GM18498 (cell line): ENCODE measurements at regions not wholly inside any gene's neighbourhood (a gene's known extent, or its start where the extent isn't known, plus 50 kb on each side); places are given as distances from the start of the nearest gene placed in this dataset.
"Not testable (repeated sequence)": the region's sequence is repeated elsewhere in the genome, so short reads cannot be mapped to it uniquely, and the experiment has no call there.

Experiments
- ATAC-seq: cut with Tn5 transposase; IDR thresholded peaks from one replicate; pipeline ENCODE4 v1.9.1; 2021; ENCODE audit warnings: mild to moderate bottlenecking, moderate library complexity; ENCODE audit not compliant: unreplicated experiment

DNA sequence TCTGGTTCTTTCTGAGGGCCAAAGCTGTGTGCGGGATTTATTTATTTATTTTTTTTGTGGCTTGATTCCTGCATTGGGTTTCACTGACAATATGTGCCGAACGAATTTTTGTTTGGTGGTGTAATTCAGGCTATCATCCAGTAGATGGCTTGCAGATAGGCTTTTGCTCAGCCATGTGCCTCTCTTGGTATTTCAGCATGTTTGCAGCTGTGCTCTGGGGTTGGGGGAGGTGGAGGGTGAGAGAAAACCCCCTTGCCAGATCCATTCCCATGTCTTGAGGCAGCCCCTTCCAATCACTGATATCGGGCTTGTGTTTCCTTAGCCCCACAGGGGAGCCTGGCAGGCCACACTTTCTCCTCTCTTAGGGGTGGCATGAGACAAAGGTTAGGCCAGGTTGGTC lies 302.4 kb downstream of the PTGER3 start:
- ATAC-seq = no peak

DNA sequence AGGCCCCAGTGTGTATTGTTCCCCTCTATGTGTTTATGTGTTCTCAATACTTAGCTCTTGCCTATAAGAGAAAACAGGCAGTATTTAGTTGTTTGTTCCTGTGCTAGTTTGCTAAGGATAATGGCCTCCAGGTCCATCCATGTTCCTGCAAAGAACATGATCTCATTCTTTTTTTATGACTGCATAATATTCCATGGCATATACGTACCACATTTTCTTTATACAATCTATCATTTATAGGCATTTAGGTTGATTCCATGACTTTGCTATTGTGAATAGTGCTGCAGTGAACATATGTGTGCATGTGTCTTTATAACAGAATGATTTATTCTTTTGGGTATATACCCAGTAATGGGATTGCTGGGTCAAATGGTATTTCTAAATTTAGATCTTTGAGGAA lies 301.6 kb downstream of the PTGER3 start:
- not testable (repeated sequence) for ATAC-seq

DNA sequence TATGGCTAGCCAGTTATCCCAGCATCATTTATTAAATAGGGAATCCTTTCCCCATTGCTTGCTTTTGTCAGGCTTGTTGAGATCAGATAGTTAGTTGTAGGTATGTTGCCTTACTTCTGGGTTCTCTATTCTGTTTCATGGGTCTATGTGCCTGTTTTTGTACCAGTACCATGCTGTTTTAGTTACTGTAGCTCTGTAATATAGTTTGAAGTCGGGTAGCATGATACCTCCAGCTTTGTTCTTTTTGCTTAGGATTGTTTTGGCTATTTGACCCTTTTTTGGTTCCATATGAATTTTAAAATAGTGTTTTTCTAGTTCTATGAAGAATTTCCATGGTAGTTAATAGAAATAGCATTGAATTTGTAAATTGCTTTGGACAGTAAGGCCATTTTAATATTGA lies 300.5 kb downstream of the PTGER3 start:
- ATAC-seq = not testable (repeated sequence)

DNA sequence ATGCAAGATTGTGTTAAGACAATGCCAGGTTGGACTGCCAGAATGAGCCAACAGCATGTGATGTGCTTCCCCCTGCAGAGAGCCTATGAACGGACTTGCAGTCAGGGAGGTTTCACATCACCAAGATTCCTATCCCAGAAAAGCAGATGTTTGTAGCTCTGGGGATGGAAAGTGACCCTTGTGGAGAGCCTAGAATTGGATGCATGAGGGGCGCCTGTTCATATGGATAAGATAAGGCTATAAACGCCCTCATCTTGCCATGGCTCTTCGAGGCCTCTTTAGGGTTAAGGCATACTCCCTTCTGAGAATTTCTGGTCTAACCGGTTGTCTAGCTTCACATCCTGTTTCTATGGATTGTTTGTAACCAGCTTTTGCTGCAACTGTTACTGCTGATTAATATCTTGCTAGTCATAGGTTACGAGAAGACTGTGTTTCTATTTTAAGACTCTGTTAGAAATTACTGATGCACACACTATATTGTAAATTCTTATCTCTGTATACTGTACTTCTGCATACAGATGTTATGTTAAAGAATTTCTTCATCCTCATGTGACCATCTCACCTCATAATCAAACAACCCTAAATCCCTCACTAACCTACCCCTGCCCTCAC lies 295.8 kb downstream of the PTGER3 start:
- not testable (repeated sequence) for ATAC-seq

DNA sequence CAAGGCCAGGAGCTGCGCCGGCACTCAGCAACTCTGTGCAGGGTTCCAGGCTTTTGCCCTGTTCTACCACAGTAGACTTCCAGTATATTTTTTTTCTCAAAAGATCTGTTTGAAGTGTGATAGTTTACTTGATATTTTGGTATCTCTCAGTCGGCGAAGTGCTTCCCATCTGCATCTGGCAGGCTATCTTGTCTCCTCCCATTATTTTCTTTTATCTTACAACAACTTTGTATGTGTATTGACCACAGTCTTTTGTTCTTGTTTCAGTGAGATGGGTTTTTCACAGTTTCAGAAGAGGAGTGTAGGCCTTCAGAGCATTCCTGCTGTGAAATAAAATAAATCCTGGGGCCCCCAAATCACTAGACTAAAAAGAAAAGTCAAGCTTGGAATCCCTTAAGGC lies 292.9 kb downstream of the PTGER3 start:
- no peak for ATAC-seq

DNA sequence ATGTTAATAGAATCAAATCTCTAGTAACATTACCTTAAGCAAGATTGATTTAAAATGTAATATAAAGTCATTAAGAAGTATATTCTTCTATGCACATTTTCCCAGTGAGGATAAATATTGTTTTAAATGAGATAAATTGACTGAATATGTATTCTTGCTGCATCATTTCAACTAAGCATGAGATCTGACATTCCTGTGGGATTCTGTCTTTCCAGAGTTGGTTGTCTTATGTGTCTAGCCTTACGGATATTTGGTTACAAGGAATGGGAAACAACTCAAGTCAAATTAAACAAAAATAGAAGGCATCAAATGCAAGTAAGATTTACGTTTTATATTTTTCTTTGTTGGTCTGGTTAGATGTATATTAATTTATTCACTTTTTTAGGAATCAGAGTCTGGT lies 287.5 kb downstream of the PTGER3 start:
- ATAC-seq = no peak

DNA sequence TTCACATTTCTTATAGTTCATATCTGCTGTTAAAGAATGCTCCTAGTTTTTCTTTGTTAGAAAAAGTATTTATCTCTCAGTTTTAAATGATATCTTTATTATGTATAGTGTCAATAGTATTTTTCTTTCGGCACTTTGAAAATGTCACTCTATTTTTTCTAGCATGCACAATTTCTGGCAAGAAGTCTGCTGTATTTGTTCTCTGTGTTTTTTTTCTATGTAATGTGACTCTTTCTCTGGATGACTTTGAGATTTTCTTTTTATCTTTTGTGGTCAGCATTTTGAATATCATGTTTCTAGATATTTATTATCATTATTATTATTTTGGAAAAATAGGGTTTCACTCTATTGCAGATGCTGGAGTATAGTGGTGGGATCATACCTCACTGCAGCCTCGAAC lies 285.2 kb downstream of the PTGER3 start:
- no peak for ATAC-seq

DNA sequence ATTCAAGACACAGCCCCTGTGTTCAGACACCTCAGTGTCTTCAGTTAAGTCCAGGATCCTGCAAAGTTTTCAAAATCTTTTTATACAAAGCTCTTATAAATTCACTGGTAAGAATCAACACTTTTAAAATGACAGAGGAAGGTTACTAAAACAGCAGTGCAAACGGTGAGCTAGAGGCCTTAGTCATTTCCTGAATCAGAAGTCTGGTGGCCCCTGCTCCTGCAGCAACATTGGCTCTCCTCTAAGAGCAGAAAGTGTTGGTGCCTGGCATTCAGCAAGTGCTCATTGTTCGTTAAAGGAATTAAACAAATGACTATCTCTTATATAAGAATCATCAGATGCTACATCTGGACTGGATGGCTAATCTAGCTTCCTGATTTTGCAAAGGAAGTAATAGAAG lies 282.9 kb downstream of the PTGER3 start:
- no peak for ATAC-seq

DNA sequence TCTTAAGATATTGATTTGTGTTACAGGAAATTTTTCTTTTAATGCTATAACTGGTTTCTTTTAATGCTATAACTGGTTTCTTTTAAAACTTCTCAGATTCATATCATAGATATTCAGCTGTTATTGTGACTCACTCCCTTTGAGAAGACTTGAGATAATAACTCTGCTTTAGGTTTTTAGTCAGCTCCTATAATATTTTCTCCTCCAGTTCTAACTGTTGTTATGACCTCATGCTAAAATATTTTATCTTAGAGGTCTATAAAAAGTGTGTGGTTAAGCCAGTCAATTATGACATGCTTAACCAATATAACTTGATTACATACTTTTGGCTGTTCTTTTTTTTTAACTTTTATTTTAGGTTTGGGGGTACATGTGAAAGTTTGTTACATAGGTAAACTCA lies 280.2 kb downstream of the PTGER3 start:
- ATAC-seq = no peak

DNA sequence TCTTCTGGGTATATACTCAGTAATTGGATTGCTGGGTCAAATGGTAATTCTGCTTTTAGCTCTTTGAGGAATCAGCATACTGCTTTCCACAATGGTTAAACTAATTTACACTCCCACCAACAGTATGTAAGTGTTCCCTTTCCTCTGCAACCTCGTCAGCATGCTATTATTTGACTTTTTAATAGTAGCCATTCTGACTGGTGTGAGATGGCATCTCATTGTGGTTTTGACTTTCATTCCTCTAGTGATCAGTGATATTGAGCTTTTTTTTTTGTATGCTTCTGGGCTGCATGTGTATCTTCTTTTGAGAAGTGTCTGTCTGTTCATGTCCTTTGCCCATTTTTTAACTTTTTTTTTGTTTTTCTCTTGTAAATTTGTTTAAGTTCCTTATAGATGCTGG lies 279.4 kb downstream of the PTGER3 start:
- no peak for ATAC-seq

DNA sequence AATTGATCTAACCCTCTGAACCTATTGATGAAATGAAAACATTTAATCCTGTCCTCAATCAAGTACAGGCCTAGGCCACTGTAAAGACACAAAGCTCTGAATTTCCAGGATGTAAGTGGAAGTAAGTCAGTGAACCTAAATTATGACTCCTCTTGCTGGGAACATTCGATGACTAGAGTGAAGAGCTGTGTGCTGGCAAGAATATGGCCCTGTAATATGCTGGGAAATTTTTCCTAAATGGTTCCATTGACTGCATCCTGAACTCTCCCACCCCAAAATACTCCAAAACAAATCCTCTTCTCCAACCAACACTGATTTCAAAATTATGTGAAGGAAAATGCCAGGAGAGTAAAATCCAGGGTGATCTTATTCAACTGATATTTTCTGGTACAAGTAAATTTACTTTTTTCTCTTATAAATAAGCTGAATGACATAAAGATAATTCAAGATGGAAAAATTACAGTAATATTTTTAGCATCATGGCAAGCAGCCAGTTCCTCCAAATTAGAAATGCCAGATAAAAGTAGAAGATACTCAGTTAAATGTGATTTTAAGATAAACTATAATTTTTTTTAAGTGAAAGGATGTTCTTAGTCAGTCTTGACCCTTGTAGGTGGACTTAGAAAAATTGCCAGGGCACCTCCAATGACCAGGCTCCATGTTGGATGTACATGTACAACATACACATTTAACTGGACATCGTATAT lies 269.4 kb downstream of the PTGER3 start:
- no peak for ATAC-seq

DNA sequence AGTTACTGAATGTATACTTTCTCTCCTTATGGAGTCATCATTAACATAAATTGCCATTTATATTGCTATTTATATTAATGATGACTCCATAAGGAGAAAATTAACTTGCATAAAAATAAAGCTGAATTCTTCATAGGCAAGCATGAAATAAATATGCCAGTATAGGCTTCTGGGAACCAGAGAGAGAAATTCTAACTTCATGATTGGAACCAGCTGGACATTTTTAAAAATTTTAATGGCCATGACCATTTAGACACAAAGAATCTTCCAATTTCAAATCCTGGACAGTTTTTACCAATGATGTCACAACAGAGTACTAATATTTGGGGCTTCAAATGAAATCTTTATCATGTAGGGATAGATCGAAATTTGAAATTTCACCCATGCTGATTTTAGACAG lies 268.7 kb downstream of the PTGER3 start:
- no peak for ATAC-seq

DNA sequence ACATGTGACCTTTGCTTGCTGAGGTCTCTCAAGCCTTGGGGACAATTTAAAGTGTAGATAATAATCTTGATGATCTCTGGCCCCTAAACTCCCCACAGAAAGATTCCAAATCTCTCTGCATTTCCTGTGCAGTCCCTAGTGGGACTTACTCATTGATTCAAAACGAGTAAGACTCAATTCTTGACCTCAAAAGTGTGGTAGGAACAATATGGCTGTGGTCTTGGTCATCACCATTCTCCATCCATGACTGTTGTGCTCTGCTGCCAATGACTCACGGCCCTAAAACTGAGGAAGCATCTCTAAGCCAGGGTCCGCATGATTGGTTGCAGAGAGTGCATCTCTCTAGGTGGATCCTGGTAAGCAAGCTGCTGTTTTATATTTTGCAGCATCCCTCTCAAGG lies 268.0 kb downstream of the PTGER3 start:
- ATAC-seq = no peak

DNA sequence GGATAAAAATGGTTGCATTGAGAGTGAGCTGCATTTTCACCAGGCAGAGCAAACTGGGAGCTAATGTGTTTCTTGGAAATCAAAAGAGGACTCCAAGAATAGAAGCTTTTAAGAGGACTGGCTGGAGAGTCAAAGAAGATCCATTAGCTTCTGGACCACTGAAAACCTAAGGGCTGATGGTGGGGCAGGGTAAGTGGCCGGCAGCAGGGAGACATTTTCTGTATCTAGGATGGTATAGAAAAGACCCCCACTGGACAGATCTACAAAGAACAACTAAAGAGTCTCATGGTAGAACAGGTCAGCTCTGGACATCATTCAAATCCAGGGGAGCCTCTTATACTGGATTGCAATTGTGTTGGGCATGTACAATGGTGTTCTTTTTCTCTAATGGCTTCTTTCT lies 262.3 kb downstream of the PTGER3 start:
- no peak for ATAC-seq

DNA sequence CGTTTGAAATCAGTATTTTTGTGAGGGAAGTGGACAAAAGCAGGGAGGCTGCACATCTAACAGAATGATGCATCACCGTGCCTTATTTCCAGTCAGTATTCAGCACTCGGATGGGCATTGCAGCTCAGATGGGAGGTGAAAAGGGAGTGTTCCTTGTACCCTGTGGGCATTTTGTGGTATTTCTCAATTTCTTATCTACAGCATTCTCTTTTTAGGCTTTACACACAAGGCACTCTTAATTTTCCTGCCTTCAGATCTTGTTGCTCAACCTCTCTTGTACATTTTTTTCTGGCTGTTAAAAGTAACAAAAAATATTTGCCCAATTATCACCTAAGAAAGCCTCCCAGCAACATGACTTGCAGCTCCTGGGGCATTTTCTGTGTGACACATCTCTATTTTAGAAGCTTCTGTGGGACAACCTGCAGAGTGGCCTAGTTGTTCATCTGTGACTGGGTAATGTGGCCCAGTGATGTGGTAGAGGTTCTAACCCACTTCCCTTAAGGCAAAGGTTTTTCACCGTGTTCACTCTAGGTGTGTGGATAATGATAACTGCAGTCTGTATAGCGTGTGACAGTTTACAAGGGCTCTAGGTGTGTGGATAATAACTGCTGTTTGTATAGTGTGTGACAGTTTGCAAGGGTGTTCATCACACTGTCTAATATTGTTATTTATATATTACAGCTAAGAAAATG lies 257.2 kb downstream of the PTGER3 start:
- no peak for ATAC-seq

DNA sequence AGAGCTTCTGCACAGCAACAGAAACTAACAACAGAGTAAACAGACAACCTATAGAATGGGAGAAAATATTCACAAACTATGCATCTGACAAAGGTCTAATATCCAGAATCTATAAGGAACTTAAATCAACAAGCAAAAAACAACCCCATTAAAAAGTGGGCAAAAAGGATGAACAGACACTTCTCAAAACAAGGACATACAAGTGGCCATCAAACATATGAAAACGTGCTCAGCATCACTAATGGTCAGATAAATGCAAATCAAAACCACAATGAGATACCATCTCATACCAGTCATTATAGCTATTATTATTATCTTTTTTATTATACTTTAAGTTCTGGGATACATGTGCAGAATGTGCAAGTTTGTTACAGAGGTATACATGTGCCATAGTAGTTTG lies 252.6 kb downstream of the PTGER3 start:
- ATAC-seq = not testable (repeated sequence)

DNA sequence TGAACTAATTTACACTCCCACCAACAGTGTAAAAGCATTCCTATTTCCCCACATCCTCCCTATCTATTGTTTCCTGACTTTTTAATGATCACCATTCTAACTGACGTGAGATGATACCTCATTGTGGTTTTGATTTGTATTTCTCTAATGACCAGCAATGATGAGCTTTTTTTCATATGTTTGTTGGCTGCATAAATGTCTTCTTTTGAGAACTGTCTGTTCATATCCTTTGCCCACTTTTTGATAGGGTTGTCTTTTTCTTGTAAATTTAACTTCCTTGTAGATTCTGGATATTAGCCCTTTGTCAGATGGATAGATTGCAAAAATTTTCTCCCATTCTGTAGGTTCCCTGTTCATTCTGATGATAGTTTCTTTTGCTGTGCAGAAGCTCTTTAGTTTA lies 251.3 kb downstream of the PTGER3 start:
- ATAC-seq = not testable (repeated sequence)

DNA sequence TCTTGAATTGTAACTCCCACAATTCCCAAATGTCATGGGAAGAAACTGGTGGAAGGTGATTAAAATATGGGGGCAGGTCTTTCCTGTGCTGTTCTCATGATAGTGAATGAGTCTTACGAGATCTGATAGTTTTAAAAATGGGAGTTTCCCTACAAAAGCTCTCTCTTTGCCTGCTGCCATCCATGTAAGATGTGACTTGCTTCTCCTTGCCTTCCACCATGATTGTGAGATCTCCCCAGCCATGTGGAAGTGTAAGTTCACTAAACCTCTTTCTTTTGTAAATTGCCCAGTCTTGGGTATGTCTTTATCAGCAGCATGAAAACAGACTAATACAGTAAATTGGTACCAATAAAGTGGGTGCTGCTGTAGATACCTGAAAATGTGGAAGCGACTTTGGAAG lies 245.0 kb downstream of the PTGER3 start:
- not testable (repeated sequence) for ATAC-seq

DNA sequence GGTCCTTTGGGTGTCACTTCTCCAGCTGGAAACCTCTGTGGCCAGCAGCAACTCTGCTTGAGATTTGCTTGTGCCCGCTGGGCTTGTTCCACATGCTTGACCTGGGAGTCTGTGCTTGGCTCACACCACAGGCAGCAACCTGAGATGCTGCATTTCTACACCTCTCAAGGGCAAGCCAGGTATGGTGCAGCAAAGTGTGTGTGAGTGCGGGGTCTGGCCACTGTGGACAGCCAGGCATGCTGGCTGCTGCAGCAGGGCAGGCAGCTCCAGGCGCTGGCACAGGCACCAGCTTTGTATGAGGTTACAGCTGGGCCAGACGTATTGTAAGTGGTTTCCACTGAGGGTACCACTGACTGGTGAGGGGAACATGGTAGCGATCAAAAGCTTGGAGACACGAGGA lies 242.0 kb downstream of the PTGER3 start:
- ATAC-seq = no peak

DNA sequence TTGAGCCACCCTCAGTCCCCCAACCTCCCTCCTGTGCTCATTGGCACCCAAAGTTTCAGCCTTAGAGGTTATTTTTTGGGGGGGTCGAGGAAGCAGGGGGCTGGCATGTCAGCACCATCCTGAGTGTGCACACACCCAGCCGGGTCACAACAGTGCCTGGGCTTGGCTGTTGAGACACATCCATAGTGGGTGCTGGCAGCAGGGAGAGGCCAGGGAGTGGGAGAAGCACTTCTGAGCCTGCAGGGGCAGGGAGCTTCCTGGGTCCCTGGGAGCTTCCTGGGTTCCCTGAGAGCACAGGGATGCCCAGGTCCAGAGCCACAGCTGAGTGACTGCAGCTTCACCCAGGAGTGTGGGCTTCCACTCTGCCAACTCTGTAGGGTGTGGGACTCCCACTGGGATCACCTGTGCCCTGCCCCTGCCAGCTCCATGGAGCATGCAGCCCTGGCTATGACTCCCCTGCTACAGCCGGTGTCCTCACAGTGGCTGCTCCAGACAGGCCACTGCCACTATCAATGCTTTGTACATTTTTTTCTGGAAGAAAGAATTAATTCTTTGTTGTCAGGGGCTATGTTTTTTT lies 240.4 kb downstream of the PTGER3 start:
- ATAC-seq = no peak

DNA sequence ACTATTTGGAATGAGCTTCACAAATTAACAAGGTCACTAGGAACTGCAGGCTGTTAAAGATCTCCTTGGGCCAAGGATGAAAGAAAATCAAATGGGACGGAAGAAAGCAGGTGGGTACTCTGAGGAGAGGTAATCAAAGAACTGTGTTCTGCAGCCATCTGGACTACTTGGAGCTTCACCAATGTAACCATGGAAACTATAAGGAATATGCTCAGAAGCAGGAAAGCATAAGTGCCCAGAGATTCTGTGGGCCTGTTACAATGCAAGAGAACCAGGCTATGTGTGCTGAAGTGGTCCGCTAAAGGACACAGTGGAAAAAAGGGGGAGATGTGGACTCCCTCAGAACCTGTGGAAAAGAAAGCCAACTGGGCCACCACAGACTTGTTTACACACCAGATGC lies 238.5 kb downstream of the PTGER3 start:
- no peak for ATAC-seq

DNA sequence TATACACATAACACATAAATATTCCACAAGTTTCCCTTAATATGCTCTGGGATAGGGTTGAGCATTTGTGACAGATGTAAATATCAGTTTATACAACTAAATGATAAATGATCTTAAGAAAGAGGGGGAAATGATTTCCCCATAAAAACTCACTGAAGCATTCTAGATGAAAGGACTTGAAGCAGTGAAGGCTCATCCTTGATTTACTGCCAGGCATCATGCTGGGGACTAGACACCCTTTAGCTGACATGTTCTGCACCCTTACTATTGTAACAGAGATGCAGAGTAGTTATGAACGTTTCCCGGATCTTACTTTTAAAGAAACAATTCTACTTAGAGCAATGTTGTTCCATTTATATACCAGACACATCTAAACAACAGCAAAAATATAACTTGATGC lies 235.8 kb downstream of the PTGER3 start:
- ATAC-seq = no peak
